PFSK-1 (cell line): ENCODE measurements at regions not wholly inside any gene's neighbourhood (a gene's known extent, or its start where the extent isn't known, plus 50 kb on each side); places are given as distances from the start of the nearest gene placed in this dataset.

Experiments used
- FOXP2 ChIP-seq: optimal IDR thresholded peaks from 2 replicates; pipeline ENCODE3; 2011; ENCODE audit warnings: borderline replicate concordance, control low read depth, inconsistent platforms; ENCODE audit not compliant: insufficient read depth; ENCODE audit errors: extremely low read length, extremely low read depth
- POLR2AphosphoS5 ChIP-seq: IDR thresholded peaks from 2 replicates; pipeline ENCODE4 v1.6.1; 2012; ENCODE audit warnings: low read depth, mild to moderate bottlenecking, control low read depth, low read length, moderate library complexity
- TF ChIP-seq, protein P1 (sequence below), 2 experiments: IDR thresholded peaks; 2 replicates each; pipeline versions ENCODE4 v1.6.1 to v1.8.0; 2011 to 2012; ENCODE audit warnings: low read depth in 2 of 2, low read length in 2 of 2, control low read depth in 1 of 2, inconsistent platforms in 1 of 2, mild to moderate bottlenecking in 1 of 2, moderate library complexity in 1 of 2; ENCODE audit not compliant: insufficient read depth in 1 of 2

DNA sequence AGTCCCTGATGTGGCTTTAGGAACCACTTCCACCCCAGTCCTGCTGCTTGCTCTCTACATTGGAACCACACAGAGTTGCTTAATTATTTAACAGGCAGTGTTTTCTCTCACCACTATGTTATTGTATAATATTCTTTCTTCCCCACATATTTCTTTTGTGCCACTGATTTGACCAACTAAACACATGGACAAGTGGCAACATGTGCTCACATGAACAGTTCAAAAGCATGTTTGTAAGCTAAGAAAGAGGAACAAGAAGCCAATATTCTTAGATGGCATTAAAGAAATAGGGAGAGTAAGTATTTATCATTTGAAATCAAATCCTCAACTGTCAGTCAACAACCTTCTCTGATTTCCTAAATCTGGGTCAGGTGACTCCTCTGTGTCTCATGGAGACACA, 409.6 kb downstream of the FBXO15 start:
- TF ChIP-seq FOXP2 (no peak), POLR2AphosphoS5 (no peak)
- TF ChIP-seq, protein P1, sequence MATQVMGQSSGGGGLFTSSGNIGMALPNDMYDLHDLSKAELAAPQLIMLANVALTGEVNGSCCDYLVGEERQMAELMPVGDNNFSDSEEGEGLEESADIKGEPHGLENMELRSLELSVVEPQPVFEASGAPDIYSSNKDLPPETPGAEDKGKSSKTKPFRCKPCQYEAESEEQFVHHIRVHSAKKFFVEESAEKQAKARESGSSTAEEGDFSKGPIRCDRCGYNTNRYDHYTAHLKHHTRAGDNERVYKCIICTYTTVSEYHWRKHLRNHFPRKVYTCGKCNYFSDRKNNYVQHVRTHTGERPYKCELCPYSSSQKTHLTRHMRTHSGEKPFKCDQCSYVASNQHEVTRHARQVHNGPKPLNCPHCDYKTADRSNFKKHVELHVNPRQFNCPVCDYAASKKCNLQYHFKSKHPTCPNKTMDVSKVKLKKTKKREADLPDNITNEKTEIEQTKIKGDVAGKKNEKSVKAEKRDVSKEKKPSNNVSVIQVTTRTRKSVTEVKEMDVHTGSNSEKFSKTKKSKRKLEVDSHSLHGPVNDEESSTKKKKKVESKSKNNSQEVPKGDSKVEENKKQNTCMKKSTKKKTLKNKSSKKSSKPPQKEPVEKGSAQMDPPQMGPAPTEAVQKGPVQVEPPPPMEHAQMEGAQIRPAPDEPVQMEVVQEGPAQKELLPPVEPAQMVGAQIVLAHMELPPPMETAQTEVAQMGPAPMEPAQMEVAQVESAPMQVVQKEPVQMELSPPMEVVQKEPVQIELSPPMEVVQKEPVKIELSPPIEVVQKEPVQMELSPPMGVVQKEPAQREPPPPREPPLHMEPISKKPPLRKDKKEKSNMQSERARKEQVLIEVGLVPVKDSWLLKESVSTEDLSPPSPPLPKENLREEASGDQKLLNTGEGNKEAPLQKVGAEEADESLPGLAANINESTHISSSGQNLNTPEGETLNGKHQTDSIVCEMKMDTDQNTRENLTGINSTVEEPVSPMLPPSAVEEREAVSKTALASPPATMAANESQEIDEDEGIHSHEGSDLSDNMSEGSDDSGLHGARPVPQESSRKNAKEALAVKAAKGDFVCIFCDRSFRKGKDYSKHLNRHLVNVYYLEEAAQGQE (IDR thresholded peaks at IDR 0.05; ENCODE audit: insufficient read depth in 1 of 2, low read depth in 2 of 2, low read length in 2 of 2), result no peak
